T-helper 17 cell (primary cell): ENCODE measurements at regions not wholly inside any gene's neighbourhood (a gene's known extent, or its start where the extent isn't known, plus 50 kb on each side); places are given as distances from the start of the nearest gene placed in this dataset.
"Not testable (repeated sequence)": the region's sequence is repeated elsewhere in the genome, so short reads cannot be mapped to it uniquely, and the experiment has no call there.

Experiments used
- ATAC-seq: fragments of 150-1000 bp; cut with Tn5 transposase; 2 replicates; pipeline ENCODE4 v1.10.0; 2021; ENCODE audit warnings: mild to moderate bottlenecking, moderate library complexity
- DNase-seq, 3 donors: peaks; one replicate each; pipeline versions ENCODE4 v3.0.0 to v3.0.0-alpha.2; 2020 to 2021
- H3K9me3 ChIP-seq: one replicate; pipeline ENCODE4 v1.7.0; 2013; ENCODE audit warnings: low read length, mild to moderate bottlenecking; ENCODE audit not compliant: control insufficient read depth, poor library complexity, severe bottlenecking
- H3K27ac Mint-ChIP-seq: one replicate; pipeline ENCODE4 v1.8.0; 2022; ENCODE audit warnings: mild to moderate bottlenecking, moderate library complexity, mixed read lengths
- H3K27me3 Mint-ChIP-seq: one replicate; pipeline ENCODE4 v1.8.0; 2022; ENCODE audit warnings: mixed read lengths
- H3K36me3 Mint-ChIP-seq: one replicate; pipeline ENCODE4 v1.8.0; 2022; ENCODE audit warnings: low read depth, mixed read lengths
- H3K4me1 Mint-ChIP-seq: one replicate; pipeline ENCODE4 v1.8.0; 2022; ENCODE audit warnings: mild to moderate bottlenecking, mixed read lengths
- H3K4me3 Mint-ChIP-seq: one replicate; pipeline ENCODE4 v1.8.0; 2022; ENCODE audit warnings: mild to moderate bottlenecking, moderate library complexity, mixed read lengths

DNA sequence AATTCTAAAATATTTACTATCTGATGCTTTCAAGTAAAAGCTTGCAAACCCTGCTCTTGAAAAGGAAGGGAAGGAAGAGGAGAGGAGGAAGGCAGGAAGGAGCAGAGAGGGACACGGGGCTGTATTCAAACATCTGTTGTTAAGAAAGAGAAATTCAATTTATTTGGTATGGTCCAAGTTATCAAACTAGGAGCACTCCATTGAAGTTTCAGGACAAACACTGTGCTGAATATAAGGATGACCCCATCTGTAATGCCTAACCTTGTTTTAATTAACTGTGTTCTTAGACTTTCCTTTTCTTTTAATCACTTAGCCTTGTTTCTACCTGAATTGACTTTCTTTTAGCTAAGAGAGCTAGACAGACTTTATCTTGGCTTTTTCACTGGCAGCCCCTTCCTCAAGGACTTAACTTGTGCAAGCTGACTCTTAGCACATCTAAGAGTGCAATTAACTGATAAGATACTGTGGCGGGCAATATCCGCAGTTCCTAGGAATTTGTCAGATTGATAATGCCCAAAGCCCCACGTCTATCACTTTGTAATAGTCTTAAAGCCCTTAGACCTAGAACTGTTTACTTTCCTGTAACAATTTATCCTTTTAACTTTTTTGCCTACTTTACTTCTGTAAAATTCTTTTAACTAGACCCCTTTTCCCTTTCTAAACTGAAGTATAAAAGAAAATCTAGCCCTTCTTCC, 123.2 kb upstream of the KRTAP5-11 start:
- H3K4me1 Mint-ChIP-seq, H3K36me3 Mint-ChIP-seq, H3K4me3 Mint-ChIP-seq, DNase-seq, ATAC-seq, H3K9me3 ChIP-seq, H3K27me3 Mint-ChIP-seq, H3K27ac Mint-ChIP-seq: not testable (repeated sequence)

DNA sequence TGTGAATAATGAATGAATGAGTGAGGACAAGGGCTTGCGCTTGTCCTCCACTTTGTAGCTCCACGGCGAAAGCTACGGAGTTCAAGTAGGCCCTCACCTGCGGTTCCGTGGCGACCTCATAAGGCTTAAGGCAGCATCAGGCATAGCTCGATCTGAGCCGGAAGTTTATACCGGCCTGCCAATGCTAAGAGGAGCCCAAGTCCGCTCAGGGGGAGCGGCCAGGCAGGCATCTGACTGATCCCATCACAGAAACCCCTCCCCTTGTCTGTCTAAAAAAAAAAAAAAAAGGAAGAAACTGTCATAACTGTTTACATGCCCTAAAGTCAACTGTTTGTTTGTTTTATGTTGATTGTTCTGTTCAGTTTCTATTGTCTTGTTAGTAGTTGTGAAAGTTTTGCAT, 124.4 kb upstream of the KRTAP5-11 start:
- not testable (repeated sequence) for H3K4me3 Mint-ChIP-seq, H3K4me1 Mint-ChIP-seq

DNA sequence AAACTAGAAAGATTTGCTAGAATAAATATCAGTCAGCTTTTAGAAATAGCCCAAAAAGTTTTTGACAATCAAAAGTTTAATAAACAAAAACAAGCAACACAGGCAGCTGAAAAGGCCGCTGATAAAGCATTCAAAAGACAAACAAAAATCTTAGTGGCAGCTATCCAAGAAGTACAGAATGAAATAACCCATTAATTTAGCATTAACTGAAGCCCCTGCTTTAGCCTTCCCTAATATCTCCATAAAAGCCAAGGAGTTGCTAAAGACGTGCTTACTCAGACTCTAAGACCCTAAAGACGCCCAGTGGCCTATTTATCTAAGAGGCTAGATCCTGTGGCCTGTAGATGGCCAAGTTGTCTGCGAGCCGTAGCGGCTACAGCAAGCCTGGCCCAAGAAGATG, 123.5 kb upstream of the DEFB108B start:
- not testable (repeated sequence) for DNase-seq, H3K36me3 Mint-ChIP-seq, H3K27me3 Mint-ChIP-seq, H3K27ac Mint-ChIP-seq, H3K4me3 Mint-ChIP-seq, ATAC-seq, H3K4me1 Mint-ChIP-seq, H3K9me3 ChIP-seq

More for the DNA sequence above, 124.4 kb upstream of the KRTAP5-11 start:
- H3K27me3 Mint-ChIP-seq, H3K36me3 Mint-ChIP-seq, H3K9me3 ChIP-seq, DNase-seq, ATAC-seq: not testable (repeated sequence)
- peak overlapping the region; percentile 74 for H3K27ac Mint-ChIP-seq

DNA sequence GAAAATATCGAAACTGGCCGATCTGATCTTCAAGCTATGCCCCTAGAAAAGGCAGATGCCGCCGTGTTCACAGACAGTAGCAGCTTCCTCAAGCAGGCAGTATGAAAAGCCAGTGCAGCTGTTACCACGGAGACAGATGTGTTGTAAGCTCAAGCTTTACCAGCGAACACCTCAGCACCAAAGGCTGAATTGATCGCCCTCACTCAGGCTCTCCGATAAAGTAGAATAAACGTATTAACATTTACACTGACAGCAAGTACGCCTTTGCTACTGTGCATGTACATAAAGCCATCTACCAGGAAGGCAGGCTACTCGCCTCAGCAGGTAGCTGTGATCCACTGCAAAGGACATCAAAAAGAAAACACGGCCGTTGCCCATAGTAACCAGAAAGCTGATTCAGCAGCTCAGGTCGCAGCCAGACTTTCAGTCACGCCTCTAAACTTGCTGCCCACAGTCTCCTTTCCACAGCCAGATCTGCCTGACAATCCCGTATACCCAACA, 122.8 kb upstream of the DEFB108B start:
- H3K4me3 Mint-ChIP-seq, H3K4me1 Mint-ChIP-seq, H3K9me3 ChIP-seq, H3K27ac Mint-ChIP-seq, H3K36me3 Mint-ChIP-seq, H3K27me3 Mint-ChIP-seq: not testable (repeated sequence)
- ATAC-seq = peak; percentile 33
- peak; percentile 21 to 62 (median 57) for DNase-seq

DNA sequence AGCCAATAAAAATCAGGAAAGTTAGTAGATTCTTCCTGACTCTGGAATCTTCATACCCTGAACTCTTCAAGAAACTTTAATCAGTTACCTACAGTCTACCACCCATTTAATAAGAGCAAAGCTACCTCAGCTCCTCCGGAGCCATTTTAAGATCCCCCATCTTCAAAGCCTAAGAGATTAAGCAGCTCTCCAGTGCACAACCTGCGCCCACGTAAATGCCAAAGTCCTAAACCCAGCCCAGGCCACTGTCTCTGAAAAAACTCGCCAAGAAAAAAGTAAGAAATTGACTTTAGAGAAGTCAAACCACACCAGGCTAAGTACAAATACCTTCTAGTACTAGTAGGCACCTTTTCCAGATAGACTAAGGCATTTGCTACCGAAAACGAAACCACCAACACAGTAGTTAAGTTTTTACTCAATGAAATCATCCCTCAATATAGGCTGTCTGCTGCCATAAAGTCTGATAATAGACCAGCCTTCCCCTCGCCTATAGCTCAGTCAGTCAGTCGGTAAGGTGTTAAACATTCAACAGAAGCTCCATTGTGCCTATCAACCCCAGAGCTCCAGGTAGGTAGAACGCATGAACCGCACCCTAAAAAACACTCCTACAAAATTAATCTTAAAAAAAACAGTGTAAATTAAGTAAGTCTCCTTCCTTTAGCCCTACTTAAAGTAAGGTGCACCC, 122.2 kb upstream of the DEFB108B start:
- H3K36me3 Mint-ChIP-seq, H3K9me3 ChIP-seq, H3K27me3 Mint-ChIP-seq, H3K4me3 Mint-ChIP-seq, ATAC-seq, H3K4me1 Mint-ChIP-seq, H3K27ac Mint-ChIP-seq: not testable (repeated sequence)
- peak in 1 of 3 donors; percentile 18 for DNase-seq

DNA sequence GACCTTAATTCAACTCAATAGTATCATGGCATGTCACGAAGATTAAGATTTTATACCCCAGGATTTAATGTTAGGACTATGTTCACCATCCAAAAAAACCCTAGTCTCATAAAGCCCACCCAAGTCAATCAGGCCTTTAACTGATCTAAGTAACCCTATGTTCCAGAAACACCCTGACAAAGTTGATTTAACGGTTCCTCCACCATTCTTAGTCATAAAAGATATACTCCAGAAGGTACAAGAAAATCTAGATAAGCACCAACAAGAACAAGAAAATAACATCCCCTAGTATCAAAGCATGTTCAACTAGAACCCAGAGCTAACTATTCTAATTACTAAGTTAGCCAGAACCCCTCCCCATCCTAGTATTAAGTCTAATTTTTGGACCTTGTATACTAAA, 120.7 kb upstream of the DEFB108B start:
- not testable (repeated sequence) for DNase-seq, H3K27me3 Mint-ChIP-seq, H3K36me3 Mint-ChIP-seq, ATAC-seq, H3K9me3 ChIP-seq, H3K4me3 Mint-ChIP-seq, H3K4me1 Mint-ChIP-seq, H3K27ac Mint-ChIP-seq

DNA sequence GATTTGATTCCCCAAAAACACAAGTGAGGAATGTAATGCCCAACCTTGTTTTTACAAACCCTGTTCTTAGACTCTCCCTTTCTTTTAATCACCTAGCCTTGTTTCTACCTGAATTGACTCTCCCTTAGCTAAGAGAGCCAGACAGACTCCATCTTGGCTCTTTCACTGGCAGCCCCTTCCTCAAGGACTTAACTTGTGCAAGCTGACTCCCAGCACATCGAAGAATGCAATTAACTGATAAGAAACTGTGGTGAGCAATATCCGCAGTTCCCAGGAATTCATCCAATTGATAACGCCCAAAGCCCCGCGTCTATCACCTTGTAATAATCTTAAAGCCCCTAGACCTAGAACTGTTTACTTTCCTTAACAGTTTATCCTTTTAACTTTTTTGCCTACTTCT, 120.2 kb upstream of the DEFB108B start:
- not testable (repeated sequence) for H3K4me1 Mint-ChIP-seq, H3K36me3 Mint-ChIP-seq, DNase-seq

DNA sequence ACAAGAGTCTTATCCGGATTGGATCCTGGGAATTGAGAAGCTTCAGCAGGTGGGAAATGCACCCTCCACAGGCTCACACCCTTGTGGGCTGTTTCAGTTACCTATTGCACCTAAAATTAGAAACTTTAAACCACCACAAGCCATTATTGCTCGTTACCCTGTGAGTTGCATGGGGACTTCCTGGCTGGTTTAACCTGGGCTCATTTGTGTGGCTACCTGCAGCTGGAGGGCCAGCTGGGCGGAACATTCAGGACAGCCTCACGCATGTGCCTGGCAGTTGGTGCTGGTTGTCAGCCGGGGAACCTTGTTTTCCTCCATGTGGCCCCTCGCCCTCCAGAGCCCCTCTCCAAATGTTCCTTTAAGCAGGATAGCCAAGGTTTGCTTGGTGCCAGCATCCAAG, 118.5 kb upstream of the DEFB108B start:
- not testable (repeated sequence) for H3K27ac Mint-ChIP-seq, H3K9me3 ChIP-seq, H3K36me3 Mint-ChIP-seq, DNase-seq, ATAC-seq, H3K27me3 Mint-ChIP-seq, H3K4me1 Mint-ChIP-seq, H3K4me3 Mint-ChIP-seq

More for the DNA sequence above, 120.2 kb upstream of the DEFB108B start:
- not testable (repeated sequence) for ATAC-seq, H3K27me3 Mint-ChIP-seq, H3K4me3 Mint-ChIP-seq, H3K27ac Mint-ChIP-seq, H3K9me3 ChIP-seq

DNA sequence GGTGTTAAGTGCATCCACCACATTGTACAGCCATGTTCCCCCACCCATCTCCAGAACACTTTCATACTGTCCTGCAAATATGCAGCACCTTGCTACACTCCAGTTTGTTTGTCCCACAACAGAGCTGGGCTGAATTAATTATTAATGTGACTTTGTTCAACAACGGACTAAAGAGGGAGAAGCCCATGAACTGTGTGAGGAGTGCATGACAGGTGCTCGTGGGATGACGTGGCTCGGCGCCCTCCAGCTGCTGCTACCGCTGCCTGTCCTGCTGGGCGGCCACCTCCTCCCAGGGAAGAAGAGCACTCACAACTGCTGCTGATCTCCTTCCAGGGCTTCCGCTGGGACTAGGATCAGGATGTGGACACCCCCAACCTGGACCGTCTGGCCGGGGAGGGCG, 111.2 kb upstream of the DEFB108B start:
- not testable (repeated sequence) for H3K36me3 Mint-ChIP-seq, H3K9me3 ChIP-seq, ATAC-seq, H3K27ac Mint-ChIP-seq, DNase-seq, H3K4me1 Mint-ChIP-seq, H3K4me3 Mint-ChIP-seq
- H3K27me3 Mint-ChIP-seq = peaks cover 14% of the 10 kb centered on the region

DNA sequence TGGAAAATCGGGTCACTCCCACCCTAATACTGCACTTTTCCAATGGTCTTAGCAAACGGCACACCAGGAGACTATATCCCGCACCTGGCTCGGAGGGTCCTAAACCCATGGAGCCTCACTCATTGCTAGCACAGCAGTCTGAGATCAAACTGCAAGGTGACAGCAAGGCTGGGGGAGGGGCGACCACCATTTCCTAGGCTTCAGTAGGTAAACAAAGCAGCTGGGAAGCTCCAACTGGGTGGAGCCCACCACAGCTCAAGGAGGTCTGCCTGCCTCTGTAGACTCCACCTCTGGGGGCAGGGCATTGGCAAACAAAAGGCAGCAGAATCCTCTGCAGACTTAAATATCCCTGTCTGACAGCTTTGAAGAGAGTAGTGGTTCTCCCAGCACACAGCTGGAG, 109.0 kb upstream of the DEFB108B start:
- not testable (repeated sequence) for H3K27ac Mint-ChIP-seq, ATAC-seq, H3K9me3 ChIP-seq, DNase-seq, H3K4me1 Mint-ChIP-seq, H3K36me3 Mint-ChIP-seq, H3K4me3 Mint-ChIP-seq
- H3K27me3 Mint-ChIP-seq = peaks cover 14% of the 10 kb centered on the region

DNA sequence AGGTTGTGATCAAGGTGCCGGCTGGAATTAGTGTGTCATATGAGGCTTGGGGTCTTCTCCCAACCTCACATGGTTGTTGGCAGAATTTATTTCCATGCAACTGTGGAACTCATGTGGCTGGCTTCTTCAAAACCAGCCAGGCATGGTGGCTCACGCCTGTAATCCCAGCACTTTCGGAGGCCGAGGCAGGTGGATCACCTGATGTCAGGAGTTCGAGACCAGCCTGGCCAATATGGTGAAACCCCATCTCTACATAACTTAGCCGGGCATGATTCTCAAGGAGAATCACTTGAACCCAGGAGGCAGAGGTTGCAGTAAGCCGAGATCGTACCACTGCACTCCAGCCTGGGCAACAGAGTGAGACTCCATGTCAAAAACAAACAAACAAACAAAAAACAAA, 102.3 kb upstream of the DEFB108B start:
- not testable (repeated sequence) for H3K4me3 Mint-ChIP-seq, DNase-seq, H3K36me3 Mint-ChIP-seq, ATAC-seq, H3K4me1 Mint-ChIP-seq, H3K9me3 ChIP-seq, H3K27ac Mint-ChIP-seq
- peaks cover 16% of the 10 kb centered on the region for H3K27me3 Mint-ChIP-seq

DNA sequence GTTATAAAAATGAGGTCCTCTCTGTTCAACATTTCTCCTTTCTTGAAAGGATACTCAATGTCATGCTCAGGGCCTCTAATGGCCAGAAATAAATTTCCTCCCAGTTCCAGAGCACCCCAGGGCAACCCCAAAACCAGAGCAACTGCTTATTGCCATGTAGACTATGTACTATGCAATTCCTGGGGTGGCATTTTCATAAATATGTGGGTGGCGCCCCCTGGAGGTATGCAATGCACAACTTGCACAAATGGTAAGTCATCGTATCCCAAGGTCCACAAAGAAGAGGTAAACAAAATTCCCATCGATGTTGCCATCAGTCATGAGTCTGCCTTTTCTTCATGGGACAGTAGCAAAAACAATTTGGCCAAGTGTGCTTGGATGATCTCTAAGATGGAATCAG, 98.6 kb upstream of the DEFB108B start:
- not testable (repeated sequence) for H3K27ac Mint-ChIP-seq, ATAC-seq, H3K36me3 Mint-ChIP-seq, H3K9me3 ChIP-seq, H3K4me1 Mint-ChIP-seq, H3K4me3 Mint-ChIP-seq
- peak in 2 of 3 donors; percentile 23 to 41 for DNase-seq
- H3K27me3 Mint-ChIP-seq = peaks cover 13% of the 10 kb centered on the region

DNA sequence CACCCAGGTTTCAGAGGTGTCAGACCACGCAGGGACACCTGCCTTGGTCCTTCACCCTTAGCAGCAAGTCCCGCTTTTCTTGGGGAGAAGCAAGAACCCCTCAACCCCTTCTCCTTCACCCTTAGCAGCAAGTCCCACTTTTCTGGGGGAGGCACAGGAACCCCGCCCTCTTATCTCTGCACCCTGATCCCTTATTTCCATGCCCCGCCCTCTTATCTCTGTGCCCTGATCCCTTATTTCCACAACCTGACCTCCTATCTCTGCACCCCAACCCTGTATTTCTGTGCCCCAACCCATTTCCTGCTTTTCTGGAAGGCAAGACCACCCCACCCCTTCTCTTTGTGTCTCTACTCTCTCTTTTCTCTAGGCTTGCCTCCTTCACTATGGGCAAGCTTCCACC, 94.7 kb upstream of the DEFB108B start:
- not testable (repeated sequence) for DNase-seq, H3K27ac Mint-ChIP-seq, ATAC-seq, H3K9me3 ChIP-seq, H3K4me3 Mint-ChIP-seq, H3K4me1 Mint-ChIP-seq, H3K36me3 Mint-ChIP-seq
- peaks cover 31% of the 10 kb centered on the region for H3K27me3 Mint-ChIP-seq

DNA sequence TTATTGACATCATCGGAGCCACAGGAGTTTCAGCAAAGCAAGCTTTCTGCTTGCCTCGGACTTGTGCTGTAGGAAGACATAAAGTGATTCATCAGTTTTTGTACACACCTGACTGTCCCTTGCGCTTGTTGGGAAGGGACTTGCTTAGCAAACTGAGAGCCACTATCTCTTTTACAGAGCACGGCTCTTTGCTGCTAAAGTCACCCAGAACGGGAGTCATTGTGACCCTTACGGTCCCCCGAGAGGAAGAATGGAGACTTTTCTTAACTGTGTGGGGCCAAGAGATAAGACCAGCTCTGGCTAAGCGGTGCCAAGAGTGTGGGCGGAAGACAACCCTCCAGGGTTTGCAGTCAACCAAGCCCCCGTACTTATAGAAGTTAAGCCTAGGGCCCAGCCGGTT, 89.6 kb upstream of the DEFB108B start:
- H3K27me3 Mint-ChIP-seq = peaks cover 36% of the 10 kb centered on the region
- not testable (repeated sequence) for DNase-seq, H3K27ac Mint-ChIP-seq, ATAC-seq, H3K9me3 ChIP-seq, H3K4me3 Mint-ChIP-seq, H3K4me1 Mint-ChIP-seq, H3K36me3 Mint-ChIP-seq
